GM21717 (cell line): ENCODE measurements at regions not wholly inside any gene's neighbourhood (a gene's known extent, or its start where the extent isn't known, plus 50 kb on each side); places are given as distances from the start of the nearest gene placed in this dataset.
A peak's percentile ranks its signal among the peaks of the same experiment; 100 is the strongest.
"Not testable (repeated sequence)": the region's sequence is repeated elsewhere in the genome, so short reads cannot be mapped to it uniquely, and the experiment has no call there.

Experiments
- ATAC-seq: cut with Tn5 transposase; IDR thresholded peaks from one replicate; pipeline ENCODE4 v1.9.1; 2021; ENCODE audit warnings: mild to moderate bottlenecking, moderate library complexity; ENCODE audit not compliant: unreplicated experiment

DNA sequence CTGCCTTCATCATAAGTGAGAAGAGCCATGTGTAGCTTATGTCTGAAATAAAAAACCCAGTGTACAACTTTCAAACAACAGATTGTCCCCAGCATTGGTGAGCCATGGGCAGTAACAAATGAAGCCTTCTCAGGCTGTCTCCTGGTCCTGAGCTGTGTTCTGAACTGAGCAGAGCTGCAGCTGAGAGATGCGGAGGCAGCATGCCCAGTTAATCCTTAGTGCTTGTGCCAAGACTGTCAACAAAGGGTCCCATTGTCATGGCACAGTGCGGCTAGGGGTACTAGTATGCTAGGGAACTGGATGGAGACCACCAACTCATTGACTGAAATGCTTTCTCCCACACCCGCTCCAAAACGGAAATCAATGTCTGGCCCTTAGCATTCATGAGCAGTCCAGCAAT, 154.3 kb downstream of the RMST start:
- ATAC-seq = no peak

- ATAC-seq = no peak
Observed at GRCh38 chr12:97628962-97629361, 166.4 kb downstream of the RMST start.

- no peak for ATAC-seq
Observed at GRCh38 chr12:97629382-97629781, 166.8 kb downstream of the RMST start.

DNA sequence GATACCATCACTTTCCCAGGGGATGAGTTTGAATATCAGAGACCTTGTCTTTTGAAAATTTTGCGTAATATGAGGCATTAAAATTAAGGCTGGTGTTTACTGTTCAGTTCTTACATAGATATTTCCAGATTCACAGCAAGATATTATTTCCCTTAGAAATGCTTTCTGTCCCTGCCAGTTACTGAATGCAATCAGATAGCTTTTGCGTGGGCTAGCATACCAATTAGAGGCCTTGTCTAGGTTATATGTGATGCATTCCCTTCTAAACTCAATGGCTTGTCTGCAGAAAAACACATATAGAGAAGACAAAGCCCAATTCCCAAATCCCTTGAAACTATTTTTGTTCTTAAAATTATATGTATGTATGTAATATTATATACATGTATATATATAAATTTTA, 167.8 kb downstream of the RMST start:
- ATAC-seq = no peak

DNA sequence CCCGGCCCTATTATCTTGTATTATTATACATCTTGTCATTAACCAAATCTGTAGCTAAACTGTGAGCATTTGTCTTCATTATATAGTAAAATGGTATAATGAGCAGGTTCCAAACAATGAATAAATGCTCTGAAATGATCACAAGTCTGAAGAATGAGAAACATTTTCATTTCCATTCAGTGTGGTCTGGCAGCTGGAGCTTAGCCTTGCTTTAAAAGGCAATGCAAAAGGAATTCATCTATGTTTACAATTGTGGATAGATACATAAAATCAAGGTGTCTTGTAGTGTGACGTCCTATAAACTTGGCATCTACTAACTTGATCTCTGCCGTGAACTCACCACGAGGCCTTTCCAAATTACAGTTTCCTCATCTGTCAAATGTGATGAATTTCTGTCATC, 168.3 kb downstream of the RMST start:
- no peak for ATAC-seq

- no peak for ATAC-seq
Observed at GRCh38 chr12:97637770-97638169, 175.2 kb downstream of the RMST start.

DNA sequence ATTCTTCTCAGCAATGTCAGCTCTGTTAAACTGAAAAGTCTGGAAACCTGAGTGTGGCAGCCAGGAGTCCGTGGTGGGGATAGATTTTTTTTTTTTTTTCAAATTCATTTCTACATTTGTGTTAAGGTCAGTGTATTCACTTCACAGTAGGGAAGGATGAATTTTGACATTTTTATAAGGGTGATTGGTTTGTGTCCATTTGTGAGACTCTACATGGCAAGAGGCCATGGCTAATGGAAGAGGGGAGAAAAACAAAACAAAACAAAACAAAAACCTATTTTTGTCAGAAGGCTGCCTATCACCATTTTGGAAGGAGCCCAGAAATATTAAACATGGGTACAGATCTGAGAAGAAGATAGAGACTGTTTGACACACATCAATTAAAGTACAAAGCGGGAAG, 176.1 kb downstream of the RMST start:
- ATAC-seq = no peak

DNA sequence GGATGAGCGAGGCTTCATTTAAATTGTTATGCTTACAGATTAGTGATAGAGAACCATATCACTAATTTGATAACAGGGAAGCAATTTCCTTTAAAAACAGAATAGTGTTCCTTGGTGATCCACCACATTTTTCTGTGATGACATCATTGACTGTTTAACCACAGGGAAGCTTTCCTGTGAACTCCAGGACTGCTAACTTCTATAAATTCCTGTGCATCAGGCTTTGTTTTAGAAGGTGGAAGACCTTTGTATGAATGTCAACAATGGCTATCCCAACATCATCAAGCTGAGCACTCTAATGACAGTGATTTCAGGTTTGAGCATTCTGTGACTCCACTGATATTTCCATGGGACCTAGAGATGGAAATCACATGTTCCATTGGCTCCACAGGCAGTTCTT, 177.1 kb downstream of the RMST start:
- ATAC-seq = no peak

DNA sequence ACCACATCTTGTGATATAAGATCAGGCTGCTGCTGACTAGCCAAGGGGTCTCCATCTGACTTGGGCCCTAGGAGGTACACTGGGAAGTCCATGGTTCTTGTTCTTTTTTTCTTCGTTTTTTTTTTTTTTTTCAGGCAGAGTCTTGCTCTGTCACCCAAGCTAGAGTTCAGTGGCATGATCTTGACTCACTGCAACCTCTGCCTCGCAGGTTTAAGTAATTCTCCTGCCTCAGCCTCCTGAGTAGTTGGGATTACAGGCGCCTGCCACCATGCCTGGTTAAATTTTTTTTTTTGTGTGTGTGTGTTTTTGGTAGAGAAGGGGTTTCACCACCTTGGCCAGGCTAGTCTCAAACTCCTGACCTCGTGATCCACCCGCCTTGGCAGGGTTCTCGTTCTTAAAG, 178.2 kb downstream of the RMST start:
- no peak for ATAC-seq

DNA sequence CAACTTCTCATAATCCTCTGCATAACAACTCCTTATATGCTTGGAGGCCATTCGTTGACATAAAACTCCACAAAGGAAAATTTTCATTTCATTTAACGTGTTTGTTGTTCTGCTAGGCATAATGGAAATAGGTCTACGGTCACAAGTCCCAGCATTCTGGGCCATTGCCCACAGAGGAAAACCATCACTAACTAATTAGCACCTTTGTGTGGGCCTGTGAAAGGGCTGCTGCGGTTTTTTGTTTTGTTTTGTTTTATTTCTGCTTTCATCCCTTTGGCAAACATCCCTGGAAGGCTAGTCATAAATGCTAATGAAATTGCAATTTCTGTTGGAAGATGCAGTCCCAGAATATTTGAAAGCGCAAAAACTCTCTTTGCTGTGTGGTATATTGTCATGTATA, 180.3 kb downstream of the RMST start:
- no peak for ATAC-seq

- no peak for ATAC-seq
Observed at GRCh38 chr12:97643924-97644323, 181.3 kb downstream of the RMST start.

DNA sequence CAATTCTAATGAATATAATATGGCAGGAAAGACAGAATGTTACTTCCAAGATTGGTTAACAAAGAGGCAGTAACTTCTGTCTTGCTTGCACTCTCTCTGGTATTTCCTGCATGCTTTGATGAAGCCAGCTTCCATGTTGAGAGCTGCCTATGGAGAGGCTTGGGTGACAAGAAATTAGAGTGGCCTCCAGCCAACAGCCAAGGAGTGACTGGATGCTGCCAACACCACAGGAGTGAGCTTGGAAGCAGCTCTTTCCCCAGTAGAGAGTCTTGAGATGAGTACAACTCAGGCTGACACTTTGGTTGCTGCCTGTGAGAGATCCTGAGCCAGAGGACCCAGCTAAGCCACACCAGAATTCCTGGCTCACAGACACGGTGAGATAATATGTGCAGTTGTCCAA, 183.1 kb downstream of the RMST start:
- no peak for ATAC-seq

GRCh38 chr12:97647142-97647541, 184.5 kb downstream of the RMST start:
- no peak for ATAC-seq

- no peak for ATAC-seq
Observed at GRCh38 chr12:97650242-97650641, 187.6 kb downstream of the RMST start.

DNA sequence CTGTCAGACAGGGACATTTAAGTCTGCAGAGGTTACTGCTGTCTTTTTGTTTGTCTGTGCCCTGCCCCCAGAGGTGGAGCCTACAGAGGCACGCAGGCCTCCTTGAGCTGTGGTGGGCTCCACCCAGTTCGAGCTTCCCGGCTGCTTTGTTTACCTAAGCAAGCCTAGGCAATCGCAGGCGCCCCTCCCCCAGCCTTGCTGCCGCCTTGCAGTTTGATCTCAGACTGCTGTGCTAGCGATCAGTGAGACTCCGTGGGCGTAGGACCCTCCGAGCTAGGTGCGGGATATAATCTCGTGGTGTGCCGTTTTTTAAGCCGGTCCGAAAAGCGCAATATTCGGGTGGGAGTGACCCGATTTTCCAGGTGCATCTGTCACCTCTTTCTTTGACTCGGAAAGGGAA, 193.9 kb downstream of the RMST start:
- ATAC-seq = not testable (repeated sequence)

GRCh38 chr12:97659117-97659880, 196.7 kb downstream of the RMST start:
- ATAC-seq = no peak

DNA sequence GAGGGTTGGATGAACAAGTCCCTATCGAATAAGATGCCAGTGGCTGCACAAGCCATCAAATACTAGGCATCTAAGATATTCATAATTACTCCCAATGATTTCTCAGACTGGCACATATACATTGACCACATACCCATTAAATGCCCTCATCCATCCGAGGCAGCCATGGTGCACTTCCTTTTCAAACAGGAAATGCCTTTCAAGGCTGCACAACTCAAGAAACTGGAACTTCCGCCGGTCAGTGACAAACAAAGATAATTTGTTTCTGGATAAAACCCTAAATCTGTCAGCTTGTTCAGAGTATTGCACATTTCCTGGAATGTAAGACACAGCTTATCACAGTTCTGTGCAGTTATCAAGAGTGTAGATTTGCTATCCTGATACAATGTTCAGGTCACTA, 203.7 kb downstream of the RMST start:
- no peak for ATAC-seq

DNA sequence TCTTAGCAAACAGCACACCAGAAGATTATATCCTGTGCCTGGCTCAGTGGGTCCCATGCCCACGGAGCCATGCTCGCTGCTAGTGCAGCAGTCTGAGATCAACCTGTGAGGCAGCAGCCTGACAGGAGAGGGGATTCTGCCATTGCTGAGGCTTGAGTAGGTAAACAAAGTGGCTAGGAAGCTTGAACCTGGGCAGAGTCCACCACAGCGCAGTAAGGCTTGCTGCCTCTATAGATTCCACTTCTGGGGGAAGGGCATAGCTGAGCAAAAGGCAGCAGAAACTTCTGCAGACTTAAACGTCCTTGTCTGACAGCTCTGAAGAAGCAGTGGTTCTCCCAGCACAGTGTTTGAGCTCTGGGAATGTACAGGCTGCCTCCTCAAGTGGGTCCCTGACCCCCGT, 210.3 kb downstream of the RMST start:
- ATAC-seq = no peak

- no peak for ATAC-seq
Observed at GRCh38 chr12:97680751-97681150, 218.1 kb downstream of the RMST start.

- ATAC-seq = peak; percentile 97
Observed at GRCh38 chr12:97681612-97682504, 219.3 kb downstream of the RMST start.

GRCh38 chr12:97685360-97685759, 222.8 kb downstream of the RMST start:
- no peak for ATAC-seq

DNA sequence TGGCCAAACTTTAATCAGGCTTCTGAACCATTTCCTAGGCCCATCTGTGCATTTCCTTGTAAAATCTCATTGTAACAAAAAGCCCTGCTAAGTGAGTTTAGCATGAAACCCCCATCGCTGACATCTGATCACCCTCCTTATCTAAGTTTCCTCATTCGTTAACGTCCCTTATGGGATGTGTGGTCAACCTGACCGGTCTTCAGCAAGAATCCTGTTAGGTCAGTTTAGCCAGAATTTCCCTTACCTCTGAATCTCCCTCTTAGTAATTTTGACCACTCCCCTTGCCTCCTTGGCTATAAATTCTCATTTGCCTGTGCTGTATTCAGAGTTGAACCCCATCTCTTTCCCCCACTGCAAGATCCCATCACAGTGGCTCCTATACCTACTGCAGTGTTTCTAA, 239.3 kb downstream of the RMST start:
- ATAC-seq = no peak
